T47D (cell line): ENCODE measurements at regions not wholly inside any gene's neighbourhood (a gene's known extent, or its start where the extent isn't known, plus 50 kb on each side); places are given as distances from the start of the nearest gene placed in this dataset.

Source experiments
- DNase-seq, 2 experiments: peaks; one replicate each; pipeline versions ENCODE4 v3.0.0 to v3.0.0-alpha.2; 2011 to 2012; ENCODE audit warnings: low read depth in 1 of 2, low spot score in 1 of 2
- JUND ChIP-seq: IDR thresholded peaks from 2 replicates; pipeline ENCODE4 v1.6.1; 2012; ENCODE audit warnings: low read depth
- in situ Hi-C: cut with HindIII; loops from 2 replicates; pipeline ENCODE4 v1.10.0; 2016; ENCODE audit warnings: low sequenced_read_pairs, low pct_unique_long_range_greater_than_20kb

DNA sequence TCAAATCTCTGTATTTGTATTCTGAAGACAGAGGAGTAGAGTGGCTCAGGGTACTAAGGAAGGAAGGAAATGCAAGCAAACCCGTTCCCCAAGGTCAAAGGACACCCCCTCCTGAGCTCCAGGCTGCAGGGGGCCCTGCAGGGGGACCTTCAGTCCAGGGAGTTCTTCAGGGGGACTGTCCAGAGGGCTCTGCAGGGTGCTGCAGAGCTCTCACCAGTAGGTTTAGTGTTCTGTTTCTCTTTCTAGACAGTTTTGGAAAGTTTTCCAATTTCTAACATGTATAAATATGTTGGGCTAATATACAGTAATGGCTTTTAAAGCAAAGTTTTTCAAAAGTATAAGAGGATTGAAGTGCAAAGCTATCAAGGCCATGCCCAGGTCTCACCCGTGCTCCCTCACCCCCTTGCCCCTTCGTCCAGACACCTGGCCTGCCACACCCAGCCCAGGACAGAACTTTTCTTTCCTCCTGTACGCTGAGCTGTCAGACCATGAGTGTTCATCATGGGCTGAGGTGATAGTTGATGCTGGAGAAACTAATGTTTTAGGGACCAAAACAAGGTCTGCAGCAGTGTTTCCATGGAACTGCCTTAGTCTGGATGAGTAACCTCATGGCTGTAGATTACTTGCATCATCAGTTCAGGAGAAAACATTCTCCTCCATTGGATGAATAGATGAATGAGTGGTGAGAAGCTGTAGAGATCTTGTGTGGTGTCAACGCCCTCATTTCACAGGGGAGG is 134.2 kb downstream of the GLI2 start:
- no peak for TF ChIP-seq JUND
- in situ Hi-C loops = no loop called here
- no peak for DNase-seq

- no peak for TF ChIP-seq JUND
- in situ Hi-C loops = no loop called here
- no peak for DNase-seq
Measured at GRCh38 chr2:120870467-120870788, 134.8 kb downstream of the GLI2 start.

GRCh38 chr2:120871016-120871635 is 135.5 kb downstream of the GLI2 start:
- no peak for TF ChIP-seq JUND
- DNase-seq = no peak
- in situ Hi-C loops = no loop called here

DNA sequence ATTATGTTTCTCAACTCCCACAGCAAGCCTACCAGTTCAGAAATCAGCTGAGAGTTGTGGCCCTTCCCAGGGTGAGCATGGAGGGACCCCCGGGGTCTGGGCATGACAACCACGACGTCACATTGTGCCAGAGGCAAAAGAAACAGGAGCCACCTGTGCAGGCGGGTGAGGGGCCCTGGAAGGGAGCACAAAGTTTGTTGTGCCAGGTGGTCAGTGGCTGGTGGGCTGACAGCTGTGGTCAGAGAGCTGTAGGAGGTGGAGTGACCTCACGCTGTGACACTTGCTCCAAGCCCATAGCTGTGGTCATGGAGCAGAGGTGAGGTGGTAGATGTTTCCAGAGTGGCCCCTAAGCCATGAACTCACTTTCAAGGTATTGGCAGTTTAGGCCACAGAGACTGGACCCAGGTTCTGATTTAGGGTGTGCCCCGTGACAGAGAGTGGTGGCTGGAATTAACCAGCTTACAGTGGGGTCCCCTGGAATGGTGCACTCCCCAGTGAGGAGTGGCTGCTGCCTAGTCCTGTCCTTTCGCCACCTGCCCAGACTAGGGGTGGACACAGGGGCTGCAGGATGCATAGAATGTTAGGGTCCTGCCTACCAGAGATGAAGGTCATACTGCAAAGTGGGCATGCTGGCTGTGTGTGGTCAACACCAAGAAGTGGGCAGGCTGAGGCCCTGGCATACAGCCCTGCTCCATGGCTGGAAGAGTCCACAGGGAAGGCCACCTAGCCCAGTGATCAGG is 136.4 kb downstream of the GLI2 start:
- in situ Hi-C loops = no loop called here
- DNase-seq = no peak
- no peak for TF ChIP-seq JUND

GRCh38 chr2:120873958-120874887 is 138.6 kb downstream of the GLI2 start:
- in situ Hi-C loops = no loop called here
- no peak for DNase-seq
- no peak for TF ChIP-seq JUND

DNA sequence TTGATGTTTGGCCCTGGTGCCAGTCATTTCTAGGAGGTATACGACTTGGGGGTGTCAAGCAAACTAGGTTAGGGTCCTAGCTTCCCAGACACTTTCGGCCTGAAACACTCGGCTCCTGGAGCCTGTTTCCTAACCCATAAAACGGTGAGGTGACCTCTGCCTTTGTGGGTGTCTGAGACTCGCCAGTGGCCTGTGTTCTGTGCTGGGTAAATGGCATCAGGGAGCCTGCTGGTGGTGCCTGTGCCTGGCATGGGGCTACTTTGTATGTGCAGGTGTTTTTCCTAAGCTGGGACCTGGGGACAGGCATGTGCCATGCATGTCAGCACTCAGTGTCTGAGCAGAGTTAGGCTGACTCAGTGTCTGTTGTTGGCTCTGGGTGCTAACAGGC is 139.2 kb downstream of the GLI2 start:
- DNase-seq = no peak
- in situ Hi-C loops = no loop called here
- no peak for TF ChIP-seq JUND

GRCh38 chr2:120875431-120875830 is 139.8 kb downstream of the GLI2 start:
- in situ Hi-C loops = no loop called here
- no peak for DNase-seq
- no peak for TF ChIP-seq JUND

DNA sequence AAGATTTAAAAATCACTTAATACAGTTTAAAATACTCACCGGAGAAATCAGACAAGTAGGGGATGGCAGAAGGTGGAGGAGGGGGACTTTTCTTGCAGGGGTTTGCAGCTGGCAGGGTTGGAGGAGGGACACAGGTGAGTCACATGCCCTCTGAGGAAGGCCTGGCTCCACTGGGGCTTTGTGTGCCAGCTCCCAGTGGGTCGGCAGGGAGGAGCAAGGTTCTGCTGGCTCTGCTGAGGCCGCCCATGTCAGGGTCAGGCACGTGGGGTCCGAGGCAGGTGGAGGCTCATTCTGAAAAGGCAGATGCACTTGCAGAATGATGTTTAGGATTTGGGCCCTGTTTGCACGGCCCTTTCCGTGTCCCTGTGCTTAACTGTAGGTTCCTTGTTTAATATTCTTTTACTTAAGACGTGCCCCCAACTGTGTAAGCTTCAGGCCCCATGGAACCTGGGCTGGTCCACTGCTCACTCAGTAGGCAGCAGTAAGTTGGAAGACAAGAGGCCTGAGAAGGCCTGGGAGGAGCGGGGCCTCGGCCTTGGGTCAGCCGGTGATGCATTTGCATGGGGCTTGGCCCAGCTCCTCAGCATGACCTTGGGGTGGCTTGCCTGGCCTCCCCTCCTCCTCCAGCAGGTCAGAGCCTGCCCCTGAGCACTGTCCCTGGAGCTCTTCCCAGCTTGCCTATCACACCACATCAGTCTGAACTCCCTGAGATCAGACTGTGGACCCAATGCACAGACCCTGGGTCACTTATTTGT is 141.0 kb downstream of the GLI2 start:
- TF ChIP-seq JUND = no peak
- in situ Hi-C loops = no loop called here
- DNase-seq = no peak

DNA sequence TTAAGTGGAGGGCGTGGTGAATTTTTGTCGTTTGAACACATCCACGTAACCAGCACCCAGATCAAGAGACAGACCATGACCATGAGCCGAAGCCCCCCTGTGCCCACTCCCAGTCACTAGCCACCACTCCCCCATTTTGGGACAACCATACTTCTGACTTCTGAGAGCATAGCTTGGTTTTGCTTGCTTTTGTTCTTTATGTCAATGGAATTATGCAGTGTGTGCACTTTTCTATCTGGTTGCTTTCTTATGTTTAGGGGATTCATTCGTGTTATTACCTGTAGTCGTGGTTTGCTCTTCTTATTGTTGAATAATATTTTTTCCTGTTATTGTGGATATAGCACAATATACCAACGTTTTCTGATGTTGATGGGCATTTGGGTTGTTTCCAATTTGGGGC is 141.7 kb downstream of the GLI2 start:
- in situ Hi-C loops = no loop called here
- no peak for DNase-seq
- no peak for TF ChIP-seq JUND

DNA sequence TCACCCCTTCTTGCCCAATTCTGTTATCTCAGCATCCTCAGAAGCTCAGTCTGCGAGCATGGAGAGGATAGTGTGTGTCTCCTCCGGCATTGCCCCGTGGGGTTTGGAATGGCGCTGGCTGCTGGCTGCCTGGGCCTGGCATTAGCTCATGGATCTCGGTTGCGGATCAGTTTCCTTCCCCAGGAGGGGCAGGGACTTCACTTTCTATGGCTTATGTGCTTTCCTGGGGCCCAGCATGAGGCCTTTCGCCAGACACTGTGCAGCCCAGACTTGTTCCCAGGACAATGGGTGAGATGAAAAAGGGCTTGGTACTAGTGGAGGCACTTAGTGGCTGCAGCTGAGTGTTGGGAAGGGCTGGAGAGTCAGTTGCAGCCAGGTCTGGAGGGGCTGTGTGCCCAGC is 143.3 kb downstream of the GLI2 start:
- no peak for TF ChIP-seq JUND
- in situ Hi-C loops = no loop called here
- no peak for DNase-seq

DNA sequence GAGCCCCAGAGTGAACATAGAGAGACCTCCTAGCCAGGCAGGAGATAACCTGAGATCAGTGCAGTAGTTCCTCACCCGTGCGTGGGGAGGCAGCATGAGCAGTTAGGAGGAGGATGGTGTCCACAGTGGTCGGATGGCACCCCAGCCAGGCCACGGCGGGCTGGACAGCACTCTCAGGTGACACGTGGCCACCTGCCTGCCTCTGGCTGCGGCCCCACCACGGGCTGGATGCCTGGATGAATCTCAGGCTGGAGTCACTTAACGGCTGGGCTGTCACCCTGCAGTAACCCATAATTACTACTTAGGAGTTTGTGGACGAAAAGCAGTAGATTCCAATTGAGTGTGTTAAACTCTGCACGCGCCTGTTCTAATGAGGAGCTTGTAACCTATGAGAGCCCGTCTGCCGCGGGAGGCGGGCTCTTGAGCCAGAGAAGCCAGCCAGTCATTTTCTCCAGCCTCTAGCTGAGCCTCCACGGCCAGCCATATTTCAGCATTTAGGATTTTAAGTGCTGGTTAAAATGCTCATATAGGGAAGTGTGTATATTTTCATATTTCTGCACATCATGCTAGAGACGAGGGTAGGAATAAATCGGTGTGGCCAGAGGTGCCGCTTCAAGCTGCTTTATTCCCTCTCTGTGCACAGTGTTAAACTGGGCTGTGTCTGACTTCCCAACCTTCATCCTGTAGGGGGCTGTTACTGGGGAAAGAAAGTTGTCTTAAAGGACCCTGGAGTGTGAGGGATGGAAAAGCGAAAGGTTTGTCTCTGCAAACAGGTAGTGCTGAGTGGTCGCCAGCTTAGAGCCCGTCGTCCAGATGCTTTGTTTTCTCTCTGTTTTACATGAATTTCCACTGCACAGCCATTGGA is 144.0 kb downstream of the GLI2 start:
- DNase-seq = peak; percentile 45 to 60
- in situ Hi-C loops = no loop called here

More for the DNA sequence above, 144.0 kb downstream of the GLI2 start:
- no peak for TF ChIP-seq JUND
